ENCODE measurements at regions not wholly inside any gene's neighbourhood (a gene's known extent, or its start where the extent isn't known, plus 50 kb on each side); places are given as distances from the start of the nearest gene placed in this dataset.
A peak's percentile ranks its signal among the peaks of the same experiment; 100 is the strongest.

- H3K4me3 ChIP-seq (ENCODE audit: low read depth, low read length) = no peak overlapping the region
- in situ Hi-C loops (cut with HindIII; ENCODE audit: low sequenced_read_pairs) = no loop called here
- DNase-seq (ENCODE audit: low read depth, low spot score) = no peak
- no peak for TF ChIP-seq CTCF (IDR thresholded peaks at IDR 0.05; ENCODE audit: low read depth, low read length)
These were observed 114.6 kb downstream of the C5orf15 start for GRCh38 chr5:133853646-133854365.

GRCh38 chr5:133851521-133851920 lies 116.9 kb downstream of the C5orf15 start:
- no peak overlapping the region for H3K4me3 ChIP-seq (ENCODE audit: low read depth, low read length)
- no peak for TF ChIP-seq CTCF (IDR thresholded peaks at IDR 0.05; ENCODE audit: low read depth, low read length)
- in situ Hi-C loops (cut with HindIII; ENCODE audit: low sequenced_read_pairs) = no loop called here
- no peak for DNase-seq (ENCODE audit: low read depth, low spot score)

- TF ChIP-seq CTCF (IDR thresholded peaks at IDR 0.05; ENCODE audit: low read depth, low read length) = no peak
- in situ Hi-C loops (cut with HindIII; ENCODE audit: low sequenced_read_pairs) = no loop called here
- DNase-seq (ENCODE audit: low read depth, low spot score) = no peak
- no peak overlapping the region for H3K4me3 ChIP-seq (ENCODE audit: low read depth, low read length)
These were observed 117.6 kb downstream of the C5orf15 start for GRCh38 chr5:133850811-133851210.

- in situ Hi-C loops (cut with HindIII; ENCODE audit: low sequenced_read_pairs) = no loop called here
- no peak overlapping the region for H3K4me3 ChIP-seq (ENCODE audit: low read depth, low read length)
- TF ChIP-seq CTCF (IDR thresholded peaks at IDR 0.05; ENCODE audit: low read depth, low read length) = no peak
- DNase-seq (ENCODE audit: low read depth, low spot score) = no peak
These were observed 119.3 kb downstream of the C5orf15 start for GRCh38 chr5:133849116-133849515.

- H3K4me3 ChIP-seq (ENCODE audit: low read depth, low read length) = no peak overlapping the region
- in situ Hi-C loops (cut with HindIII; ENCODE audit: low sequenced_read_pairs) = no loop called here
- peak; percentile 54 for DNase-seq (ENCODE audit: low read depth, low spot score)
- no peak for TF ChIP-seq CTCF (IDR thresholded peaks at IDR 0.05; ENCODE audit: low read depth, low read length)
These were observed 120.0 kb downstream of the C5orf15 start for GRCh38 chr5:133848341-133848811.

- no peak for TF ChIP-seq CTCF (IDR thresholded peaks at IDR 0.05; ENCODE audit: low read depth, low read length)
- no peak for DNase-seq (ENCODE audit: low read depth, low spot score)
- in situ Hi-C loops (cut with HindIII; ENCODE audit: low sequenced_read_pairs) = no loop called here
- no peak overlapping the region for H3K4me3 ChIP-seq (ENCODE audit: low read depth, low read length)
These were observed 120.5 kb downstream of the C5orf15 start for GRCh38 chr5:133847886-133848285.
